ENCODE measurements at regions not wholly inside any gene's neighbourhood (a gene's known extent, or its start where the extent isn't known, plus 50 kb on each side); places are given as distances from the start of the nearest gene placed in this dataset.

DNA sequence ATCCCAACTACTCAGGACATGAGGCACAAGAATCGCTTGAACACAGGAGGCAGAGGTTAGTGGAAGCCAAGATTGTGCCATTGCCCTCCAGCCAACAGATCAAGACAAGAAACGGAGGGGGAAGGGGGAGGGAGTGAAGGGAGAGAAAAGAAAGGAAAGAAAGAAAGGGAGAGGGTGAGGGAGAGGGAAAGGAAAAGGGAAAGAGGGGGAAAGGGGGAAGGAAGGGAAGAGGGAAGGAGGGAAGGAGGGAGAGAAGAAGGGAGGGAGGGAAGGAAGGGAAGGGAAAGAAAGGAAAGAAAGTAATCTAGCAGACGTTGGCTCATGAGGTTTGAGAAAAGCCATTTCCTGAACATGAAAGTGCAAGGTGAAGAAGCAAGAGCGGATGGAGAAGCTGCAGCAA, 53.1 kb upstream of the SETMAR start:
- TF ChIP-seq, protein P1, sequence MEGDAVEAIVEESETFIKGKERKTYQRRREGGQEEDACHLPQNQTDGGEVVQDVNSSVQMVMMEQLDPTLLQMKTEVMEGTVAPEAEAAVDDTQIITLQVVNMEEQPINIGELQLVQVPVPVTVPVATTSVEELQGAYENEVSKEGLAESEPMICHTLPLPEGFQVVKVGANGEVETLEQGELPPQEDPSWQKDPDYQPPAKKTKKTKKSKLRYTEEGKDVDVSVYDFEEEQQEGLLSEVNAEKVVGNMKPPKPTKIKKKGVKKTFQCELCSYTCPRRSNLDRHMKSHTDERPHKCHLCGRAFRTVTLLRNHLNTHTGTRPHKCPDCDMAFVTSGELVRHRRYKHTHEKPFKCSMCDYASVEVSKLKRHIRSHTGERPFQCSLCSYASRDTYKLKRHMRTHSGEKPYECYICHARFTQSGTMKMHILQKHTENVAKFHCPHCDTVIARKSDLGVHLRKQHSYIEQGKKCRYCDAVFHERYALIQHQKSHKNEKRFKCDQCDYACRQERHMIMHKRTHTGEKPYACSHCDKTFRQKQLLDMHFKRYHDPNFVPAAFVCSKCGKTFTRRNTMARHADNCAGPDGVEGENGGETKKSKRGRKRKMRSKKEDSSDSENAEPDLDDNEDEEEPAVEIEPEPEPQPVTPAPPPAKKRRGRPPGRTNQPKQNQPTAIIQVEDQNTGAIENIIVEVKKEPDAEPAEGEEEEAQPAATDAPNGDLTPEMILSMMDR (IDR thresholded peaks at IDR 0.05), result no peak
- TF ChIP-seq POLR2A (IDR thresholded peaks at IDR 0.05), result no peak
